ENCODE measurements at regions not wholly inside any gene's neighbourhood (a gene's known extent, or its start where the extent isn't known, plus 50 kb on each side); places are given as distances from the start of the nearest gene placed in this dataset.

- intact Hi-C loops (cut with DNase I; ENCODE audit: low total_unique reads) (no loop called here), in situ Hi-C loops (cut with MboI; ENCODE audit: low sequenced_read_pairs in 4 of 4) (no loop called here)
- Histone ChIP-seq H3K27me3 (no peaks in the 10 kb centered on the region), H3K4me1 (no peaks in the 10 kb centered on the region), H3K36me3 (no peaks in the 10 kb centered on the region), H3K9me3 (no peaks in the 10 kb centered on the region), H3K4me3 (no peak overlapping the region), H3K27ac (no peak overlapping the region)
- ATAC-seq (no peak), DNase-seq (no peak)
- no peak for TF ChIP-seq CTCF (IDR thresholded peaks at IDR 0.05 in 4 of 5, conservative IDR thresholded peaks at IDR 0.05 in 1 of 5)
- no peak for TF ChIP-seq POLR2A (IDR thresholded peaks at IDR 0.05)
Observed at GRCh38 chr6:143585241-143585640, 73.7 kb upstream of the FUCA2 start.

GRCh38 chr6:143583542-143584327 is 72.2 kb upstream of the FUCA2 start:
- Histone ChIP-seq H3K36me3 (no peaks in the 10 kb centered on the region), H3K27me3 (no peaks in the 10 kb centered on the region), H3K4me3 (no peak overlapping the region), H3K4me1 (no peaks in the 10 kb centered on the region), H3K9me3 (no peaks in the 10 kb centered on the region), H3K27ac (no peak overlapping the region)
- intact Hi-C loops (cut with DNase I; ENCODE audit: low total_unique reads) (no loop called here), in situ Hi-C loops (cut with MboI; ENCODE audit: low sequenced_read_pairs in 4 of 4) (no loop called here)
- ATAC-seq (no peak), DNase-seq (no peak)
- no peak for TF ChIP-seq CTCF (IDR thresholded peaks at IDR 0.05 in 4 of 5, conservative IDR thresholded peaks at IDR 0.05 in 1 of 5)
- no peak for TF ChIP-seq POLR2A (IDR thresholded peaks at IDR 0.05)

- H3K27me3 ChIP-seq, result no peaks in the 10 kb centered on the region
- no peaks in the 10 kb centered on the region for H3K9me3 ChIP-seq
- no peak for ATAC-seq
- DNase-seq, result no peak
- no peak for TF ChIP-seq CTCF (IDR thresholded peaks at IDR 0.05 in 4 of 5, conservative IDR thresholded peaks at IDR 0.05 in 1 of 5)
- no peak for TF ChIP-seq POLR2A (IDR thresholded peaks at IDR 0.05)
- H3K4me3 ChIP-seq, result no peak overlapping the region
- H3K4me1 ChIP-seq, result no peaks in the 10 kb centered on the region
- H3K27ac ChIP-seq, result no peak overlapping the region
- in situ Hi-C loops (cut with MboI; ENCODE audit: low sequenced_read_pairs in 4 of 4) (no loop called here), intact Hi-C loops (cut with DNase I; ENCODE audit: low total_unique reads) (no loop called here)
- no peaks in the 10 kb centered on the region for H3K36me3 ChIP-seq
Observed at GRCh38 chr6:143581835-143582480, 70.4 kb upstream of the FUCA2 start.

GRCh38 chr6:143579703-143580102 is 68.2 kb upstream of the FUCA2 start:
- ATAC-seq (peak in 1 of 2 donors; percentile 22), DNase-seq (peak in 1 of 2 donors; percentile 36)
- no peaks in the 10 kb centered on the region for H3K9me3 ChIP-seq
- H3K4me3 ChIP-seq, result no peak overlapping the region
- H3K4me1 ChIP-seq, result peaks cover 0 to 4% of the 10 kb centered on the region in 2 donors
- in situ Hi-C loops (cut with MboI; ENCODE audit: low sequenced_read_pairs in 4 of 4) (loop anchor here in 3 of 4 donors (5.0 kb wide), 2 partner anchors 433 to 438 kb away; no protein-coding TSS in a partner anchor), intact Hi-C loops (cut with DNase I; ENCODE audit: low total_unique reads) (loop anchor here (10.0 kb wide), 1 partner anchor 635 kb away; no protein-coding TSS in a partner anchor)
- H3K27ac ChIP-seq, result no peak overlapping the region
- no peaks in the 10 kb centered on the region for H3K36me3 ChIP-seq
- TF ChIP-seq CTCF (IDR thresholded peaks at IDR 0.05 in 4 of 5, conservative IDR thresholded peaks at IDR 0.05 in 1 of 5) (no peak), POLR2A (IDR thresholded peaks at IDR 0.05) (no peak)
- no peaks in the 10 kb centered on the region for H3K27me3 ChIP-seq
